ENCODE measurements at regions not wholly inside any gene's neighbourhood (a gene's known extent, or its start where the extent isn't known, plus 50 kb on each side); places are given as distances from the start of the nearest gene placed in this dataset.

GRCh38 chr5:6013506-6013905, 364.8 kb downstream of the MED10 start:
- DNase-seq (ENCODE audit: low read depth, low spot score) = no peak
- TF ChIP-seq CTCF (IDR thresholded peaks at IDR 0.05; ENCODE audit: low read depth, low read length) = no peak
- in situ Hi-C loops (cut with HindIII; ENCODE audit: low sequenced_read_pairs) = no loop called here
- no peak overlapping the region for H3K4me3 ChIP-seq (ENCODE audit: low read depth, low read length)

DNA sequence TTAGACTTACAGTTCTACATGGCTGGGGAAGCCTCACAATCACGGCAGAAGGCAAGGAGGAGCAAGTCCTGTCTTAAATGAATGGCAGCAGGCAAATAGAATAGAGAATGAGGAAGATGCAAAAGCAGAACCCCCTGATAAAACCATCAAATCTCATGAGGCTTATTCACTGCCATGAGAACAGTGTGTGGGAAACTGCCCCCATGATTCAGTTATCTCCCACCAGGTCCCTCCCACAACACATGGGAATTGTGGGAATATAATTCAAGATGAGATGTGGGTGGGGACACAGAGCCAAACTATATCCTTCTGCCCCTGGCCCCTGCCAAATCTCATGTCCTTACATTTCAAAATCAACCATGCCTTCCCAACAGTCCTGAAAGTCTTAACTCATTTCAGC, 367.1 kb downstream of the MED10 start:
- no peak overlapping the region for H3K4me3 ChIP-seq (ENCODE audit: low read depth, low read length)
- no peak for DNase-seq (ENCODE audit: low read depth, low spot score)
- in situ Hi-C loops (cut with HindIII; ENCODE audit: low sequenced_read_pairs) = no loop called here
- no peak for TF ChIP-seq CTCF (IDR thresholded peaks at IDR 0.05; ENCODE audit: low read depth, low read length)

- TF ChIP-seq CTCF (IDR thresholded peaks at IDR 0.05; ENCODE audit: low read depth, low read length) = no peak
- DNase-seq (ENCODE audit: low read depth, low spot score) = no peak
- H3K4me3 ChIP-seq (ENCODE audit: low read depth, low read length) = no peak overlapping the region
- in situ Hi-C loops (cut with HindIII; ENCODE audit: low sequenced_read_pairs) = no loop called here
These were observed 371.5 kb downstream of the MED10 start for GRCh38 chr5:6006838-6007314.

- in situ Hi-C loops (cut with HindIII; ENCODE audit: low sequenced_read_pairs) = no loop called here
- no peak for TF ChIP-seq CTCF (IDR thresholded peaks at IDR 0.05; ENCODE audit: low read depth, low read length)
- H3K4me3 ChIP-seq (ENCODE audit: low read depth, low read length) = no peak overlapping the region
- DNase-seq (ENCODE audit: low read depth, low spot score) = no peak
These were observed 375.1 kb downstream of the MED10 start for GRCh38 chr5:6003040-6003825.

- TF ChIP-seq CTCF (IDR thresholded peaks at IDR 0.05; ENCODE audit: low read depth, low read length) = no peak
- no peak overlapping the region for H3K4me3 ChIP-seq (ENCODE audit: low read depth, low read length)
- DNase-seq (ENCODE audit: low read depth, low spot score) = no peak
- in situ Hi-C loops (cut with HindIII; ENCODE audit: low sequenced_read_pairs) = no loop called here
These were observed 377.5 kb downstream of the MED10 start for GRCh38 chr5:6000867-6001266.

DNA sequence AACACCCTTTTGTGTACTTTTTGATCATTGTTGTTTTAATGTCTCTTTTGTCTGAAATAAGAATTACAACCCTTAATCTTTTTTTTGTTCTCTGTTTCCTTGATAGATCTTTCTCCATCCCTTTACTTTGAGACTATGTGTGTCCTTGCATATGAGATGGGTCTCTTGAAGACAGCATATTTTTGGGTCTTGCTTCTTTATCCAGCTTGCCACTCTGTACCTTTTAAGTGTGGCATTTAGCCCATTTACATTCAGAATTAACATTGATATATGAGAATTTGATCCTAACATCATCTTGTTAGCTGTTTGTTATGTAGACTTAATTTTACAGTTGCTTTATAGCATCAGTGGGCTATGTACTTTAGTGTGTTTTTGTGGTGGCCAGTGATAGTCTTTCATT, 382.5 kb downstream of the MED10 start:
- in situ Hi-C loops (cut with HindIII; ENCODE audit: low sequenced_read_pairs) = no loop called here
- no peak for DNase-seq (ENCODE audit: low read depth, low spot score)
- TF ChIP-seq CTCF (IDR thresholded peaks at IDR 0.05; ENCODE audit: low read depth, low read length) = no peak
- H3K4me3 ChIP-seq (ENCODE audit: low read depth, low read length) = no peak overlapping the region

Measured in astrocyte of the spinal cord (primary cell).